ENCODE measurements at regions not wholly inside any gene's neighbourhood (a gene's known extent, or its start where the extent isn't known, plus 50 kb on each side); places are given as distances from the start of the nearest gene placed in this dataset.

- BruUV-seq (replicated peaks): no TSS peak
- H3K4me3 Mint-ChIP-seq (ENCODE audit: unreplicated experiment): no peak overlapping the region
These were observed 183.5 kb upstream of the HABP2 start for GRCh38 chr10:113369365-113369694.

DNA sequence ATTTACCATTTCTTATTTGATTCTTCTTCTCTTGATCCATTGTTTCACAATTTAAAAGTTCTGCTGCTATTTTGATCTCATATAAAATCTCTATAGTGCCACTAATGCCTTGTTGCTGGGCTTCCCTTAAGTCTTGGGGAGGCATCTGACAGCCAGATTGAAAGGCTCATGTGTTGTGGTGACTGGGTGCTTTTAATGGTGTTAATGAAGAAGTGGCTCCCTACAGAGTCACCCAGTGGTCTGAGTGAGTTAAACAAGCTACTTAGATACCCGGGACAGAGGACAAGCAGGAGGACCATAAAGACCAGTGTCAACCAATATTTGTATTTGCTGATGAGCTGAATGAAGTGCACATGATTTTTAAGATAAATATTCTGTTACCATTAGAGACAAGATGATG is 176.4 kb upstream of the HABP2 start:
- Mint-ChIP-seq H3K9me3 (ENCODE audit: unreplicated experiment) (no peaks in the 10 kb centered on the region), H3K27me3 (ENCODE audit: insufficient read depth, unreplicated experiment) (peaks cover 73% of the 10 kb centered on the region), H3K27ac (ENCODE audit: low read depth, unreplicated experiment) (no peak overlapping the region), H3K4me1 (ENCODE audit: insufficient read depth, unreplicated experiment) (no peaks in the 10 kb centered on the region), H3K36me3 (ENCODE audit: insufficient read depth, unreplicated experiment) (no peaks in the 10 kb centered on the region), H3K4me3 (ENCODE audit: unreplicated experiment) (no peak overlapping the region)
- no peak for DNase-seq (ENCODE audit: unreplicated experiment)
- no peak for TF ChIP-seq CTCF (IDR thresholded peaks at IDR 0.05; ENCODE audit: unreplicated experiment)
- no TSS peak for BruUV-seq (replicated peaks)
- intact Hi-C loops (cut with micrococcal nuclease): no loop called here
- POLR2A ChIA-PET: interaction anchor here (0.6 to 1.3 kb wide), 2 partner anchors 9 to 76 kb away, joined by 3 read pairs; no protein-coding TSS in a partner anchor
- CTCF ChIA-PET: interaction anchor here (1.9 kb wide), 1 partner anchor 9 kb away, joined by 14 read pairs; no protein-coding TSS in a partner anchor

More at GRCh38 chr10:113369365-113369694, 183.5 kb upstream of the HABP2 start:
- intact Hi-C loops (cut with micrococcal nuclease): no loop called here
- Mint-ChIP-seq H3K27me3 (ENCODE audit: insufficient read depth, unreplicated experiment) (peaks cover 44% of the 10 kb centered on the region), H3K36me3 (ENCODE audit: insufficient read depth, unreplicated experiment) (no peaks in the 10 kb centered on the region), H3K4me1 (ENCODE audit: insufficient read depth, unreplicated experiment) (no peaks in the 10 kb centered on the region), H3K27ac (ENCODE audit: low read depth, unreplicated experiment) (no peak overlapping the region), H3K9me3 (ENCODE audit: unreplicated experiment) (peaks cover 6% of the 10 kb centered on the region)
- POLR2A ChIA-PET: no interaction called here
- CTCF ChIA-PET: interaction anchor here (0.6 to 0.7 kb wide), 3 partner anchors 15 to 934 kb away, joined by 3 to 6 read pairs (median 3); no protein-coding TSS in a partner anchor
- no peak for TF ChIP-seq CTCF (IDR thresholded peaks at IDR 0.05; ENCODE audit: unreplicated experiment)
- no peak for DNase-seq (ENCODE audit: unreplicated experiment)

DNA sequence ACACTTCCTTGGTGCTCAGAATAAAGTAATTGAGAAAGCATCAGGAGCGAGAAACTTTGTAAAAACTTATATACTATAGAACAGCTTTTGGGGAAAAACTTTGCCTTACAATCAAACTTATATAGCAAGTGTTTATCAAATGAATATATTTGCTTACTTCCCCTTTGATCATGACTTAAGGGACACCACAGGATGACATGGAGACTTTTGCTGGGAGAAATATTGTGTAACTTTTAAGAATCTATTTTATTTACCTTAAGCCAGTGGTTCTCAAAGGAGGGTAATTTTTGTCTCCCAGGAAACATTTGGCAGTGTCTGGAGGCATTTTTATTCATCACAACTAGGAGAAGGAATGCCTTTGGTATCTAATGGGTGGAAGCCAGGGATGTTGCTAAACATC is 173.8 kb upstream of the HABP2 start:
- H3K36me3 Mint-ChIP-seq (ENCODE audit: insufficient read depth, unreplicated experiment): no peaks in the 10 kb centered on the region
- H3K27me3 Mint-ChIP-seq (ENCODE audit: insufficient read depth, unreplicated experiment): peaks cover 77% of the 10 kb centered on the region
- H3K27ac Mint-ChIP-seq (ENCODE audit: low read depth, unreplicated experiment): no peak overlapping the region
- ChIA-PET CTCF (no interaction called here), POLR2A (no interaction called here)
- intact Hi-C loops (cut with micrococcal nuclease): no loop called here
- no peak overlapping the region for H3K4me3 Mint-ChIP-seq (ENCODE audit: unreplicated experiment)
- H3K4me1 Mint-ChIP-seq (ENCODE audit: insufficient read depth, unreplicated experiment): no peaks in the 10 kb centered on the region
- DNase-seq (ENCODE audit: unreplicated experiment): no peak
- H3K9me3 Mint-ChIP-seq (ENCODE audit: unreplicated experiment): no peaks in the 10 kb centered on the region
- BruUV-seq (replicated peaks): no TSS peak
- no peak for TF ChIP-seq CTCF (IDR thresholded peaks at IDR 0.05; ENCODE audit: unreplicated experiment)

GRCh38 chr10:113381416-113381815 is 171.4 kb upstream of the HABP2 start:
- POLR2A ChIA-PET: no interaction called here
- TF ChIP-seq CTCF (IDR thresholded peaks at IDR 0.05; ENCODE audit: unreplicated experiment): no peak
- intact Hi-C loops (cut with micrococcal nuclease): loop anchor here (10.0 kb wide), 1 partner anchor 427 kb away; the partner anchor contains the start of gene TCF7L2

More at GRCh38 chr10:113381416-113381815, 171.4 kb upstream of the HABP2 start:
- no peak for DNase-seq (ENCODE audit: unreplicated experiment)
- Mint-ChIP-seq H3K4me1 (ENCODE audit: insufficient read depth, unreplicated experiment) (peaks cover 20% of the 10 kb centered on the region), H3K9me3 (ENCODE audit: unreplicated experiment) (no peaks in the 10 kb centered on the region), H3K36me3 (ENCODE audit: insufficient read depth, unreplicated experiment) (no peaks in the 10 kb centered on the region), H3K27ac (ENCODE audit: low read depth, unreplicated experiment) (no peak overlapping the region), H3K27me3 (ENCODE audit: insufficient read depth, unreplicated experiment) (peaks cover 70% of the 10 kb centered on the region), H3K4me3 (ENCODE audit: unreplicated experiment) (no peak overlapping the region)
- CTCF ChIA-PET: interaction anchor here (0.7 kb wide), 1 partner anchor 880 kb away, joined by 3 read pairs; no protein-coding TSS in a partner anchor
- BruUV-seq (replicated peaks): no TSS peak
